ENCODE measurements at regions not wholly inside any gene's neighbourhood (a gene's known extent, or its start where the extent isn't known, plus 50 kb on each side); places are given as distances from the start of the nearest gene placed in this dataset.
"Not testable (repeated sequence)": the region's sequence is repeated elsewhere in the genome, so short reads cannot be mapped to it uniquely, and the experiment has no call there.

DNA sequence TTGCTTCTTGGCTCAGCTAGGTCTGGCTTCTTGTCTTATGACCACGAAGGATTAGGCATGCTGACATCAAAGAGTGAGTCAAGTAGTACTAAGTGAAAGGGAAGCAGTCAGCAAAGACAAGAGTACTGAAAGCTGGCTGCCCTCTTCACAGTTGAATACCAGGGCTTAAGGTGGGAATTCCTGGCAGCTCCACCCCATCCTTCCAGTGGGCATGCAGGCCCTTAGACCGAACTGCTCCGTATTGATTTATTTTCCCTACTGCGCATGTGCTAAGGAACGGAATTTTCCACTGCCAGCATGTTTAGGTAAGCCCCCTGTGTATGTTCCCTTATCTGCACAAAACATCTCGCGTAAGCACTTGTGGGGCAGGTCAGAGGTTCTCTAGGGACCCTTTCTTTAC lies 2320.1 kb downstream of the ARAP2 start:
- WGBS, 3 donors, result 62 to 69% (median 62%) methylated on average over 7 of the region's 7 CpGs
- FAIRE-seq, result no peak

DNA sequence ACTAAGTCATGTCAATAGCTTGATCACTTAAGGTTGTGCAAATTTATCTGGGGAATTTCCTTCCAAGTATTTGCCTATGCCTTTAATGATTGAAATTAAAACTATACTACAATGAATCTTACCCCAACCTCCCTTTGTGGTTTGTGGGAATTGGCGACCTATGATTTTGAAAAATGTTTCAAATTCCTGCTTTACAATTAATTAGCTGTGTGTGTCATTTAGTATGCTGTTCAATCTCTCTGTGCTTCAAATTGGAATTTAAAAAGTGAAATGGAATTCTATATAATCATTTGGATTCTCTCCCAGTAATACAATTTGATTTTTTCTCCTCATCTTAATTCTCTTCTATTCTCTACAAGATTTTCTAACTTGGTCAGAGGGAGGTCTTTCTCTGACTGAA lies 2319.5 kb downstream of the ARAP2 start:
- Histone ChIP-seq H3K4me1 (ENCODE audit: control insufficient read depth in 3 of 3, insufficient read depth in 2 of 3, low read depth in 1 of 3, low read length in 2 of 3) (no peaks in the 10 kb centered on the region), H3K27me3 (ENCODE audit: control insufficient read depth in 3 of 3, insufficient read depth in 3 of 3, low read length in 3 of 3) (no peaks in the 10 kb centered on the region), H3K36me3 (ENCODE audit: control insufficient read depth in 3 of 3, insufficient read depth in 2 of 3, low read depth in 1 of 3, low read length in 3 of 3) (no peaks in the 10 kb centered on the region), H3K4me3 (ENCODE audit: low read depth in 1 of 3, low read length in 3 of 3) (no peak overlapping the region), H3K9me3 (ENCODE audit: control insufficient read depth in 2 of 2, insufficient read depth in 1 of 2, low read depth in 1 of 2, low read length in 1 of 2) (no peaks in the 10 kb centered on the region), H3K27ac (ENCODE audit: low read depth in 1 of 3, low read length in 2 of 3) (no peak overlapping the region)
- 75 to 93% (median 78%) methylated on average over 1 of the region's 1 CpG for WGBS, 3 donors
- no peak for DNase-seq
- no peak for FAIRE-seq

More for the DNA sequence above, 2320.1 kb downstream of the ARAP2 start:
- no peaks in the 10 kb centered on the region for H3K9me3 ChIP-seq (ENCODE audit: control insufficient read depth in 2 of 2, insufficient read depth in 1 of 2, low read depth in 1 of 2, low read length in 1 of 2)
- no peak for DNase-seq
- no peaks in the 10 kb centered on the region for H3K4me1 ChIP-seq (ENCODE audit: control insufficient read depth in 3 of 3, insufficient read depth in 2 of 3, low read depth in 1 of 3, low read length in 2 of 3)
- H3K27ac ChIP-seq (ENCODE audit: low read depth in 1 of 3, low read length in 2 of 3), result no peak overlapping the region
- H3K27me3 ChIP-seq (ENCODE audit: control insufficient read depth in 3 of 3, insufficient read depth in 3 of 3, low read length in 3 of 3), result no peaks in the 10 kb centered on the region
- no peaks in the 10 kb centered on the region for H3K36me3 ChIP-seq (ENCODE audit: control insufficient read depth in 3 of 3, insufficient read depth in 2 of 3, low read depth in 1 of 3, low read length in 3 of 3)
- H3K4me3 ChIP-seq (ENCODE audit: low read depth in 1 of 3, low read length in 3 of 3), result no peak overlapping the region

DNA sequence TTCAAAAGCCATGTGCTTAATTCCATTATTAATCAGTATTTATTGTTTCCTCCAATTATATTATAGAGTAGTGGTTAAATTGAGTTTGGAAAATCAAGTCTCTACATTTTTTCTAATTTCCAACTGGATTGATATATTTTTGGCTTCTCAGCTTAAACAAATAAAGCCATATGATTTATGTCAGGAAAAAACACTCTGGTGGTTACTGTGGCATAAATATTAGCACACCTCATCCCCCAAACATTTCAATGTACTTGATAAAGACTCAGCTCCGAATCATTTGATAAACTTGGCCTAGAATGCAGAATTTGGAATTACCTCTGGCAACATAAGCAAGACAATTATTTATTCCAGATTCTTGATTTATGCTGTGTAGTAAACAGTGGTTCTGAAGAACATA lies 2313.8 kb downstream of the ARAP2 start:
- H3K27me3 ChIP-seq (ENCODE audit: control insufficient read depth in 3 of 3, insufficient read depth in 3 of 3, low read length in 3 of 3), result no peaks in the 10 kb centered on the region
- no peaks in the 10 kb centered on the region for H3K4me1 ChIP-seq (ENCODE audit: control insufficient read depth in 3 of 3, insufficient read depth in 2 of 3, low read depth in 1 of 3, low read length in 2 of 3)
- H3K9me3 ChIP-seq (ENCODE audit: control insufficient read depth in 2 of 2, insufficient read depth in 1 of 2, low read depth in 1 of 2, low read length in 1 of 2), result no peaks in the 10 kb centered on the region
- H3K4me3 ChIP-seq (ENCODE audit: low read depth in 1 of 3, low read length in 3 of 3), result no peak overlapping the region
- 28 to 44% (median 43%) methylated on average over 1 of the region's 1 CpG for WGBS, 3 donors
- H3K36me3 ChIP-seq (ENCODE audit: control insufficient read depth in 3 of 3, insufficient read depth in 2 of 3, low read depth in 1 of 3, low read length in 3 of 3), result no peaks in the 10 kb centered on the region
- DNase-seq, result no peak
- no peak overlapping the region for H3K27ac ChIP-seq (ENCODE audit: low read depth in 1 of 3, low read length in 2 of 3)
- no peak for FAIRE-seq

DNA sequence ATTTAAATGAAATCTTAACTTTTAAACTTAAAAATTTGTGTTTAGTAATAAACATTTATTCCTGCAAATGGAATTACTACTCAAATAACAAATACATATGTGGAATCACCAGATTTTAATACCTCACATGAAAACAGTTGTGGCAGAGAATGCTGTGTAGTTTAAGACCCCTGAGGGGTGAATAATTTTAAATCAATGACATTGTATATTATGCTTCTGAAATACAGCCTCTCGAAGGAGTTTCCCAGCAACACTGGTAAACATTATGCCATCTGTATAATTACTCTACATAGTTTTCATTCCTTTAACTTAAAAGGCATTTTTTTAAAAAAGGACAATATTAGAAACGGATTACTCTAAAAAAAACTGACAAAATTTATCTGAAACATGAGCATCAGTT lies 2313.3 kb downstream of the ARAP2 start:
- Histone ChIP-seq H3K4me1 (ENCODE audit: control insufficient read depth in 3 of 3, insufficient read depth in 2 of 3, low read depth in 1 of 3, low read length in 2 of 3) (no peaks in the 10 kb centered on the region), H3K27me3 (ENCODE audit: control insufficient read depth in 3 of 3, insufficient read depth in 3 of 3, low read length in 3 of 3) (no peaks in the 10 kb centered on the region), H3K27ac (ENCODE audit: low read depth in 1 of 3, low read length in 2 of 3) (no peak overlapping the region), H3K36me3 (ENCODE audit: control insufficient read depth in 3 of 3, insufficient read depth in 2 of 3, low read depth in 1 of 3, low read length in 3 of 3) (no peaks in the 10 kb centered on the region), H3K4me3 (ENCODE audit: low read depth in 1 of 3, low read length in 3 of 3) (no peak overlapping the region), H3K9me3 (ENCODE audit: control insufficient read depth in 2 of 2, insufficient read depth in 1 of 2, low read depth in 1 of 2, low read length in 1 of 2) (no peaks in the 10 kb centered on the region)
- FAIRE-seq (no peak), DNase-seq (no peak)
- WGBS, 3 donors, result 59 to 69% (median 59%) methylated on average over 2 of the region's 2 CpGs

DNA sequence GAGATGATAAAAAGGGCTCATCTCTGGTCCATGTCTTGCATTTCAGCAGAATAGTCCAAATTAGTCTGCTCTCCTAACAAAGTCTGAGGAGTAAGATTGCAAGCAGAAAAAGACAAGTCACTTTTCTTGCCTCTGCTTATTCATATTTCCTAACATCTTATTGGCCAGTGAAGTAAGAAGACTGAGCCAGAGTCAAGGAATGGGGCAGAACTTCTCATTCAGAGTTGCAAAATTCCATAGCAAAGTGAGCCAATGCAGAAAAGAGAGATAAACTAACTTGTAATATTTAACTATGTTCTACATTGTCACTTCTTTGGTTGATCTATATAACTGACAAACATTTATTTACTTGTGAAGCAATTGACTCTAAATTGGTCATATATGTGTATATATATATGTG lies 2304.0 kb downstream of the ARAP2 start:
- H3K27me3 ChIP-seq (ENCODE audit: control insufficient read depth in 3 of 3, insufficient read depth in 3 of 3, low read length in 3 of 3), result no peaks in the 10 kb centered on the region
- no peaks in the 10 kb centered on the region for H3K36me3 ChIP-seq (ENCODE audit: control insufficient read depth in 3 of 3, insufficient read depth in 2 of 3, low read depth in 1 of 3, low read length in 3 of 3)
- DNase-seq, result no peak
- H3K4me1 ChIP-seq (ENCODE audit: control insufficient read depth in 3 of 3, insufficient read depth in 2 of 3, low read depth in 1 of 3, low read length in 2 of 3), result no peaks in the 10 kb centered on the region
- no peak for FAIRE-seq
- H3K9me3 ChIP-seq (ENCODE audit: control insufficient read depth in 2 of 2, insufficient read depth in 1 of 2, low read depth in 1 of 2, low read length in 1 of 2), result no peaks in the 10 kb centered on the region
- no peak overlapping the region for H3K4me3 ChIP-seq (ENCODE audit: low read depth in 1 of 3, low read length in 3 of 3)
- no peak overlapping the region for H3K27ac ChIP-seq (ENCODE audit: low read depth in 1 of 3, low read length in 2 of 3)

DNA sequence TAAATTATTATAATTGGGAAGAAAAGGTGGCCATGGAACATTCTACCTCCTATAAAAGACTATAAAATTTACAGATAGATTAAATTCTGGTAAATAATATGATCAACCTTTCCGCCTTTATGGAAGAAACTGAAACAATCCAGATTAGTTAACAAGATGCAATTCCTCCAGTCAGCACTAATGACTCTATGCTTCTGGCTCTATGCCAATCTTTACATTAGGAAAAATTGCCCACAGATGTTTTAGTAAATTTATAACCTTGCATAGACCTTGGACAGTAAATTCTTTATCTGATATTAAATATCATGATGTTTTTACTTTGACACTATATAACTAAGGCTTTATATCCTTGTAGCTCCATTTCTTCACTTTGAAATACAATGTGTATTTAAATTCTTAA lies 2302.5 kb downstream of the ARAP2 start:
- DNase-seq (no peak), FAIRE-seq (no peak)
- 18 to 56% (median 54%) methylated on average over 1 of the region's 1 CpG for WGBS, 3 donors
- no peak overlapping the region for H3K4me3 ChIP-seq (ENCODE audit: low read depth in 1 of 3, low read length in 3 of 3)
- H3K36me3 ChIP-seq (ENCODE audit: control insufficient read depth in 3 of 3, insufficient read depth in 2 of 3, low read depth in 1 of 3, low read length in 3 of 3), result no peaks in the 10 kb centered on the region
- no peak overlapping the region for H3K27ac ChIP-seq (ENCODE audit: low read depth in 1 of 3, low read length in 2 of 3)
- H3K9me3 ChIP-seq (ENCODE audit: control insufficient read depth in 2 of 2, insufficient read depth in 1 of 2, low read depth in 1 of 2, low read length in 1 of 2), result no peaks in the 10 kb centered on the region
- H3K4me1 ChIP-seq (ENCODE audit: control insufficient read depth in 3 of 3, insufficient read depth in 2 of 3, low read depth in 1 of 3, low read length in 2 of 3), result no peaks in the 10 kb centered on the region
- no peaks in the 10 kb centered on the region for H3K27me3 ChIP-seq (ENCODE audit: control insufficient read depth in 3 of 3, insufficient read depth in 3 of 3, low read length in 3 of 3)

DNA sequence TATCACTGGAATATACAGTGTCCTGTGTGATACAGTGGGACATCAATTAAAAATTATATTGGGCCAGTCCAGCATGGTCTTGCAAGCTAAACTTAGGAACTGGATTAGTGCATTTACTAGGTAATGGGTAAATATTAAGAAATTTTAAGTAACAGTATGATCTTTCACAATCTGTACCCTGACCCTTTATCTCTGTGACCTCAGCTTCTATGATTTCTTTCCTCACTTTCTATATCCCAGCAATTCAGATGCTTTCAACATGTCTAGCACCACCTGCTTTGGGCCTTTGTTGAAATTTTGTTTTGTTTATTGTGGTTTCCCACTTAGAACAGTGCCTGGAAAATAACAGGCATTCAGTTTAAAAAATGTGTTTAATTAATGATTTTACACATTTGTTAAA lies 2295.4 kb downstream of the ARAP2 start:
- Histone ChIP-seq H3K4me3 (ENCODE audit: low read depth in 1 of 3, low read length in 3 of 3) (no peak overlapping the region), H3K9me3 (ENCODE audit: control insufficient read depth in 2 of 2, insufficient read depth in 1 of 2, low read depth in 1 of 2, low read length in 1 of 2) (peaks cover 0 to 2% of the 10 kb centered on the region in 2 donors), H3K36me3 (ENCODE audit: control insufficient read depth in 3 of 3, insufficient read depth in 2 of 3, low read depth in 1 of 3, low read length in 3 of 3) (no peaks in the 10 kb centered on the region), H3K27ac (ENCODE audit: low read depth in 1 of 3, low read length in 2 of 3) (no peak overlapping the region), H3K27me3 (ENCODE audit: control insufficient read depth in 3 of 3, insufficient read depth in 3 of 3, low read length in 3 of 3) (no peaks in the 10 kb centered on the region), H3K4me1 (ENCODE audit: control insufficient read depth in 3 of 3, insufficient read depth in 2 of 3, low read depth in 1 of 3, low read length in 2 of 3) (no peaks in the 10 kb centered on the region)
- DNase-seq (no peak), FAIRE-seq (no peak)

DNA sequence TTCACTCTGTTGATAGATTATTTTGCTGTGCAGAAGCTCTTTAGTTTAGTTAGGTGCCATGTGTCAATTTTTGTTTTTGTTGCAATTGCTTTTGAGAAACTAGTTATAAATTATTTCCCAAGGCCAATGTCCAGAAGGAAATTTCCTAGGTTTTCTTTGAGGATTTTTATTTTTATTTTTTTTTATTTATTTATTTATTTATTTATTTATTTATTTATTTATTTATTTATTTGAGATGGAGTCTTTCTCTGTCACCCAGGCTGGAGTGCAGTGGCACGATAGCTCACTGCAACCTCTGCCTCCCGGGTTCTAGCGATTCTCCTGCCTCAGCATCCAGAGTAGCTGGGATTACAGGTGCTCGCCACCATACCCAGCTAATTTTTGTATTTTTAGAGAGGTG lies 2290.5 kb downstream of the ARAP2 start:
- WGBS, 3 donors, result 91 to 95% (median 94%) methylated on average over 4 of the region's 4 CpGs
- DNase-seq; H3K4me1 ChIP-seq (ENCODE audit: control insufficient read depth in 3 of 3, insufficient read depth in 2 of 3, low read depth in 1 of 3, low read length in 2 of 3); H3K27ac ChIP-seq (ENCODE audit: low read depth in 1 of 3, low read length in 2 of 3); FAIRE-seq; H3K4me3 ChIP-seq (ENCODE audit: low read depth in 1 of 3, low read length in 3 of 3); H3K27me3 ChIP-seq (ENCODE audit: control insufficient read depth in 3 of 3, insufficient read depth in 3 of 3, low read length in 3 of 3); H3K36me3 ChIP-seq (ENCODE audit: control insufficient read depth in 3 of 3, insufficient read depth in 2 of 3, low read depth in 1 of 3, low read length in 3 of 3): not testable (repeated sequence)
- H3K9me3 ChIP-seq (ENCODE audit: control insufficient read depth in 2 of 2, insufficient read depth in 1 of 2, low read depth in 1 of 2, low read length in 1 of 2), result peaks cover 3 to 12% of the 10 kb centered on the region in 2 donors

DNA sequence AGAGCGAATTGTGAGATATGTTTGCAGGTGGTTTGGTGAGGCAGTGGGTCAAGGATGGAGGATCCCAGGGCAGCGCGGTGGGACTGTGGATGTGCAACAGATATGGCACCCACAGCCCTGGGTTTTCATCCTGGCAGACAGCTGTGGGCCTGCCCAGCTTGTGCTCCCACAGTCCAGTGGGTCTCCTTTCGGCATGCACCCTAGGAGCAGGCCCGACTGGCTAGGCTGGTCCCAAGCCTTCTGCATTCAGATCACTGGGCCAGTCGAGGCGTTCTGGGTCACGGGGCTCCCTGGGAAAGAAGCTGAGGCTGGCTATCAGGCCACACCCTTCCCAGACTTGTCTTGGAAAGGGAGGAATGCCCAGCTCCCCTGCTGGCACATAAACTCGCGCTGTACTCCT lies 2289.6 kb downstream of the ARAP2 start:
- Histone ChIP-seq H3K27ac (ENCODE audit: low read depth in 1 of 3, low read length in 2 of 3) (no peak overlapping the region), H3K4me3 (ENCODE audit: low read depth in 1 of 3, low read length in 3 of 3) (no peak overlapping the region), H3K27me3 (ENCODE audit: control insufficient read depth in 3 of 3, insufficient read depth in 3 of 3, low read length in 3 of 3) (no peaks in the 10 kb centered on the region), H3K36me3 (ENCODE audit: control insufficient read depth in 3 of 3, insufficient read depth in 2 of 3, low read depth in 1 of 3, low read length in 3 of 3) (no peaks in the 10 kb centered on the region), H3K9me3 (ENCODE audit: control insufficient read depth in 2 of 2, insufficient read depth in 1 of 2, low read depth in 1 of 2, low read length in 1 of 2) (peaks cover 3 to 12% of the 10 kb centered on the region in 2 donors), H3K4me1 (ENCODE audit: control insufficient read depth in 3 of 3, insufficient read depth in 2 of 3, low read depth in 1 of 3, low read length in 2 of 3) (no peaks in the 10 kb centered on the region)
- FAIRE-seq (no peak), DNase-seq (no peak)
- WGBS, 3 donors, result 89 to 90% (median 90%) methylated on average over 10 of the region's 10 CpGs

Data from small intestine (tissue), 7 donors.